ENCODE measurements at regions not wholly inside any gene's neighbourhood (a gene's known extent, or its start where the extent isn't known, plus 50 kb on each side); places are given as distances from the start of the nearest gene placed in this dataset.

- TF ChIP-seq POLR2A (IDR thresholded peaks at IDR 0.05) = no peak
- TF ChIP-seq CTCF (IDR thresholded peaks at IDR 0.05) = no peak
- TF ChIP-seq EP300 (IDR thresholded peaks at IDR 0.05) = no peak
These were observed 501.9 kb upstream of the SEMA3D start for GRCh38 chr7:85688712-85689111.
